Activated effector memory CD4-positive, alpha-beta T cell treated with Interleukin-2 at 50 U/mL for 16 hours (primary cell): ENCODE measurements at regions not wholly inside any gene's neighbourhood (a gene's known extent, or its start where the extent isn't known, plus 50 kb on each side); places are given as distances from the start of the nearest gene placed in this dataset.
"Not testable (repeated sequence)": the region's sequence is repeated elsewhere in the genome, so short reads cannot be mapped to it uniquely, and the experiment has no call there.

Experiments
- DNase-seq: peaks from one replicate; pipeline ENCODE4 v3.0.0-alpha.2; 2020

DNA sequence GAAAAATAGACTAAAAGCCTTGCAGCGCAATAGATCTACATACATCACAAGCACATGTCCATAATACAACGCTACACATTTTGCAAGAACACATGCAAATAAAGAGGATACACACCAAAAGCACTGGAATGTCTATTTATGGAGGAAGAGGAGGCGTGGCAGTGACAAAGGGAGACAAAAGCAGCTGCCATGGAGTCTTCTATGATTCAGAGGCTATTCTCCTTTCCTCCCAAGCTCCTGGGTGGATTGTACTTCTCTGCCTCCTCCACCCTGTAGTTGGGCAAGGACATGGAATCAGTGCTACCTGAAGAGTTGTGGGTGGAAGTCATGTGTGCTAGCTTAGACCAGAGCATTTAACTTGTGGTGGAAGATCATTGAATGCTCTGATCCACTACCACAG is 57.9 kb upstream of the ABHD2 start:
- DNase-seq = no peak

- DNase-seq = not testable (repeated sequence)
These were observed 56.5 kb upstream of the ABHD2 start for GRCh38 chr15:89031637-89032285.

GRCh38 chr15:89034305-89034704 is 54.0 kb upstream of the ABHD2 start:
- no peak for DNase-seq

DNA sequence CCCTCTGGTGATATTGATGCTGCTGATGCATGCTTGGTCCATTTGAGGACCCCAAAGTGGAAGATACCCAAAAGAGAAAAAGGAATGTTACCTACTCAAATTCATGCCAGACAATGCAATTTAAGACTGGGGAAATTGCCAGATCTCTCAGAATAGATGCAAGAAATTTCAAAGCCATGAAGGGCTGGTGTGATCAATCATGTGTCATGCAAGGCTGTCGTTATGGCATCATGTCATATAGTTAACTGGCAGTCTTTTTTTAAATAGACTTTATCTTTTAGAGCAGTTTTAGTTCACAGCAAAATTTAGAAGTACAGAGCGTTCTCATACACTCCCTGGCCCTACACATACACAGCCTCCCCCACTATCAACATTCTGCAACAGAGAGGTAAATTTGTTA is 53.1 kb upstream of the ABHD2 start:
- no peak for DNase-seq

GRCh38 chr15:89035658-89036057 is 52.6 kb upstream of the ABHD2 start:
- DNase-seq = no peak

DNA sequence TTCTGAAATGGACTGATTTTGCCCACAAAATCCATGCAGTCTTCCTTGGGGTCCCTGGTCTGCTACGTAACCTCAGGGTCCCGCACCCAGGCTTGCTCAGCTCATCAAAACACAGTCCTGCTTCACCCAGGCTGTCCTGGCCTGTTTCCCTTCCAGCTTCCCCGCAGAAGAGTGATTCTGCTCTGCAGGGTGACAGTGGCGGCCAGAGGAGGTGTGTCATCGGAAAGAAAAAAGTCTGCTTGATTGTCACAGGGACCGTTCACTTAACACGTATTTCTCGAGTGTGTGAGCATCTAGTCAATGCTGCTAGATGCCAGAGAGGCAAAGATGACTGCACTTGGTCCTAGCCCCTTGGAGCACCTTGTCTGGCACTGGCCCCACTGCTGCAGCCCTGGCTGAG is 50.1 kb upstream of the ABHD2 start:
- no peak for DNase-seq
